HG03521 (cell line): ENCODE measurements at regions not wholly inside any gene's neighbourhood (a gene's known extent, or its start where the extent isn't known, plus 50 kb on each side); places are given as distances from the start of the nearest gene placed in this dataset.

Experiments
- ATAC-seq: cut with Tn5 transposase; IDR thresholded peaks from one replicate; pipeline ENCODE4 v1.9.1; 2021; ENCODE audit warnings: mild to moderate bottlenecking, moderate library complexity; ENCODE audit not compliant: unreplicated experiment

- ATAC-seq = no peak
Observed at GRCh38 chr16:7103056-7103455, 229.6 kb upstream of the RBFOX1 start.

- ATAC-seq = no peak
Observed at GRCh38 chr16:7101054-7101453, 231.6 kb upstream of the RBFOX1 start.

DNA sequence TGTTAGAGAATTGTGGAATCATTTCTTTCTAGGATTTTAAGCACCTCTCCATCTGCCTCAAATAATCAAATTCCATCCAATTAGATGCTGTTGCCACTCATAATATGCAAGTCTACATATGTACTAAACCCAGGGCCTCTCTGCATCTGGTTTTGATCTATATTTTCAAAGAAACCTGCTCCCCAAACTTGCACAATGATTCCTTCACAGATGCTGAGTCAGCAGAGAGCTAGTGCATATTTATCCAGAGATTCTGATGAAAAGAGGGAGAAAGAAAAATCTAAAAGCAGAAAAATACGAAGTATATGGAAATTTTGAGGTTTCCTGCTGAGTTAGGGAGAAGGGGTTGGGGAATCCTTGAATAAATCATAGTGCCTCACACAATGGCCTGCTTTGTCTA, 235.1 kb upstream of the RBFOX1 start:
- ATAC-seq = no peak

DNA sequence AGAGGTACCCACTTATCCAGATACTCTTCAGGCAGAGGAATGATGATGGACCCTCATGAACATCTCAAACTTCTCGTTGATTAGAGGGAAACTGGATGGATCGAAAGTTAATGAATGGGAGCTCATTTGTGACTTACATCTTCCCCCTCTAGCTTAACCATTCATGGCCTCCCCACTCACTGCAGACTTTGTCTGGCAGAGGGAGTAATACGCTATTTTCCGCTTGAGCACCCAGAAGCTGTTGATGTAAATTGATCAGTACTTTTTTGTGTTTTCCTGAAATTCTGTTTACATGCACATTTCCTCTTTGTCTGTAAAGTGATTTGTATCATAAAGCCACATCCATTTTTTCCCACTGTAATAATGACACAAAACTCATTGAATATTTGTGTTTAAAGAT, 239.1 kb upstream of the RBFOX1 start:
- ATAC-seq = no peak

DNA sequence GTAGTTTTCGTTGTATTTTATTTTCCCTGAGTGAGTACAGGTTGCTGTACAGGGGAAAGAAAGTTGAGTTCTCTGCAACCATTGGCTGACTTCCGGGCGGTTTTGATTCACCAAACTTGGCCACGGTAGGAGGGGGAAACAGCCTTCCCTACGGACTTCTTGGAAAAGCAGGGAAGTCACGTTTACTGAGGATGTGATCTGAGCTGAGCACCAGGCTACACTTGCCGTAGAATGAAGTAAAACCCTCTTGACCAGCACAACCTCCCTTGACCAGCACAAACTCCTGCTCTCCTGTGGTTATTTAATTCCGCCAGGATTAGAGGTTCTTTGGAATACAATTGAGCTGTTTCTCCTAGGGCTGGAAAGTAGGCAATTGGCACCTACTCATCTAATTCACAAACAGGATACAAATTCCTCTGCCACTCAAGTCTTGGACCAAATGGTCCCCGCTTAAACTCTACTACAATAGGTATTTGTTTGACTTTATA, 242.0 kb upstream of the RBFOX1 start:
- ATAC-seq = no peak

DNA sequence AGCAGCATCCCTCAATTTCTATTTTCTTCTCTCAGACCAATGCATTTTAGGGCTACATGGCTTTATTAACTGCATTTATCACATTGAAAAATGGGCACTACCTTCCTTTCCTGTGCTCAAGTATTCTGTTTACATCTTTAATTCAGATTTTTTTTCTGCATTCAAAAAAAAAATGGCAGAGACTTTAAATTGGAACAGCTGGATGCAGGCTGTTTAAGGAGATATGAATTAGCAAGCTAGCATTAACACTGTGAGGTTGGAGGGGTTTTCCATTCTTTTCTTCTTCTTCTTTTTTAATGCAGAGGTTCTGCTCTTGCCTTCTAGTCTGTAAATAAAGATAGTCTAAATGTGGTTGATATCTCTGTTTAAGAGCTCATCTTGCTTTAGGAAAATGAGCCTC, 242.9 kb upstream of the RBFOX1 start:
- ATAC-seq = no peak

DNA sequence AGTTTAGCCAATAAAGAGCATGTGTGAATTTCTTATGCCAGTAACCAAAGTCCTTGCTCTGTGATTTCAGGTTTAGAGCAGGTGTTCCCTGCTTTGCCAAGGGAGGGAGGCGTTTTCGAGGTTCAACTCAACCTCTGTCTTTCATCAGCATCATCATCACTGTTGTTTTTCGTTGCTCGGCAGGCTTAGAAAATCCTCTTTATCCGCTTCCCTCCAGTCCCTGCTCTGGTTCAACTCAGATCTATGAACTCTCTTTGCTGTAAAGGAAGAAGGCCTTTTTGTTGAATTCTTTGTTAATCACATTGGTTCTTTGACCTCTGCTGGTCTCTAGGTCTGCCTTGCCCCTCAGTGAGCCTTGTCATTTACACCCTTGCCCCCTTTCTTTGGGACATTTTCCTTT, 243.9 kb upstream of the RBFOX1 start:
- ATAC-seq = no peak

GRCh38 chr16:7086822-7087616, 245.6 kb upstream of the RBFOX1 start:
- ATAC-seq = no peak

DNA sequence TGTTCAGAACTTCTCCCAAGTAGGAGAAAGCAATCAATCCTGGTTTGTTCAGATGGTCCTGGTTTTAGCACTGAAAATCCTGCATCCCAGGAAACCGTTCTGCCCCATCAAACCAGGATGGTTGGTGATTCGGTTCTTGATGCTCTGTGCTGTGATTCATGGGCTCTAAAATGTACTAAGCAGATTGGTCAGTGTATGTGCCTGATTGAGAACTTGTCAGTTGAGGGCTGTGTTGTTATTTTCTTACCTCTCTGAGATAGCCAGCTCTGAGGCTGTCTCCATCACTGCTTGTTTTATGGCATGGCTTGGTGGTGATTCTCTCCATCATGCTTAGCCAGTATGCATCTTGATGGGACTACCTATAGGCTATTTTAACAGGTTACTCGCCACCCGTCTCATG, 246.9 kb upstream of the RBFOX1 start:
- no peak for ATAC-seq

DNA sequence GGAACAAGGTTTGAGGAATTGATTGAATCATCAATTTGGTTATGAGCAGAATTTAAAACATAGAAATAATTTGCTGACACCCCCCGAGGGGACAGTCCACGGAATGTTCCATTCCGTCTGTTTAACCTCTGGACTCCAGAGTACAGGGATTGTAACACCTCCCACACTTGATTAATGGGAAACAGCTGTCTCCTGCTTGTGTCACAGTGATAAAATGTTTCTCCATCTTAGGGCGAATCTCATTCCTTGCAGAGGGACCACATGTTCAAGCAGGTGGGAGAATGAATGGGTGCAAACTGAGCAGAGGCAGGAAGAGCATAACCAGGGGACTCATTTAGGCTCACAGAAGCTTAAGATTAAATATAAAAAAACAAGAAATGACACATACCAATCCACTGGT, 249.5 kb upstream of the RBFOX1 start:
- ATAC-seq = no peak

- ATAC-seq = no peak
Observed at GRCh38 chr16:7077636-7078035, 255.0 kb upstream of the RBFOX1 start.

GRCh38 chr16:7074715-7075114, 257.9 kb upstream of the RBFOX1 start:
- no peak for ATAC-seq

DNA sequence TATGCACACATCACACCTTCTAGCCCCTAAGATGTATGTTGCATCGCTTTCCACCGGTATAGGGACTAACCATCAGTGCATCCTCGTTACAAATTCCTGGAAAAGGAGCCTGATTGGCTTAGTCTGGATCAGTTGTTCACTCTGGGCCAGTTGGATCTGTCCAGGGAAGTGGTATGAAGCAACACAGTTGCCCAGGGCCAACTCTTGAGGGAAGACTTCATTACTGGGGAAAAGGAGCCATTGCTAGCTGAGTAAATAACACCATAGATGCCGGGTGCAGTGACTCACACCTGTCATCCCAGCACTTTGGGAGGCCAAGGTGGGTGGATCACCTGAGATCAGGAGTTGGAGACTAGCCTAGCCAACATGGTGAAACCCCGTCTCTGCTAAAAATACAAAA, 275.2 kb upstream of the RBFOX1 start:
- ATAC-seq = no peak

DNA sequence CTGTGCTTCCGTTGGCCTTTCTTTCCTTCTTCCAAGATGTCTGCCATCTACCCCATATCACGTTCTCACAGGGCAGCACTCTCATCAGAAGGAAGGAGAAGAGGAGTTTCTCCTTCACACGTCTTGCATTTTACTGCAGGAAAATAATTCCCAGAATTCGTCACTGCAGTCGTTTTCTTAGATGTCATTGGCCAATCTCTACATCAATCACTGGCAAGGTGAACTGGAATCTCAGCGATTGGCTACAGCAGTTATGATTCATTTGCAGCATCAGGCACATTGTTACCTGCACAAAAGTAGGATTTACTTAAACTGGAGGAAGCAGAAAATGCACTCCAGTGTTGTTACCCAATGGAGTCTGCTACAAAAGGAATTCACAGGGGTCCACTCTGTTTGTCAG, 277.2 kb upstream of the RBFOX1 start:
- ATAC-seq = no peak

GRCh38 chr16:7051591-7052349, 280.9 kb upstream of the RBFOX1 start:
- no peak for ATAC-seq

GRCh38 chr16:7044331-7044730, 288.3 kb upstream of the RBFOX1 start:
- no peak for ATAC-seq

GRCh38 chr16:7038475-7038874, 294.2 kb upstream of the RBFOX1 start:
- ATAC-seq = no peak

- no peak for ATAC-seq
Observed at GRCh38 chr16:7037495-7037894, 295.1 kb upstream of the RBFOX1 start.

- ATAC-seq = no peak
Observed at GRCh38 chr16:7031031-7031430, 301.6 kb upstream of the RBFOX1 start.

- ATAC-seq = no peak
Observed at GRCh38 chr16:7027401-7027800, 305.2 kb upstream of the RBFOX1 start.

DNA sequence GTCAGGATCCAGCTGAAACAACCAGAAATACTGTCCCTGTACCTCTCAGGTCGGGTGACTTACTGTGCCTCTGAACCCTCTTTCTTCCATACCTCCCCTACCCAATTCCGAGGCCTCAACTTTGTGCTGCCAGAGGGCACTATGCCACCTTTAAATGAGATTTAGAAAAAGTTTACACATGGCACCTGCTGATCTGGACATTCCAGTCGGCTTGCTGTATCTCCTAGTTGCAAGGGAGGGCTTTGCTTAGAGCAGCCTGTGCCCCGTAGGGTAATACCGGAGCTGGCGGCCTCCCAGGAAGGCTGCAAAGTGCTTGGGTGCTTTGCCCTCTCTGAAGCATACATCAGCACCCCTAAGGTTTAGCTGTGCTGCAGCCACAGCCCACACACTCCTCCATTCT, 306.0 kb upstream of the RBFOX1 start:
- ATAC-seq = no peak

DNA sequence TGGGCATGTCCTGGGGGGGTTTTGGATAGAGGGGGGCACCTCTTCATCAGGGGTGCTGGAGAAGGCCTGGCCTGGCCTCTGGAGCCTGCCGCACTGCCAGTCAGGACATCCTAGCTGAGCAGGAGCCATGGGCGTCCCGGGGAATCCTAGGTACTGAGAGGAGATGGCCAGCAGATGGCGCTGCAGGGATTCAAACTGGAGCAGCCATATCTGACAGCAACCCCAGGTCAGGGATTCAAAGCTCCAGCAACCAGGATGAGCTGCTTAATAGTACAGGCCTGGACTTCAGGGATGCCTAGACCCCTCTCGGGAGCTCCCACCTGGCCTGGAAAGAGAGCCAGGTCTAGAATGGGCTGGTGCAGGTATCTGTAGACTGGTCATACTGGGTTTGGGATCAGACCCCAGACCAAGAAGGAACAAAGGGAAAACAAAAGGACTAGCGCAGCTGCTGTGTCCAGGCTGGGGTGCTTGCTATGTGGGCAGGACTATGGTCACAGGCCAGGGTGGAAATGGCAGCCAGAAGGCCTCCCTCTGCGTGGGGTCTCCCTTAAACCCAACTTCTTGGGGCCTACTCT, 306.9 kb upstream of the RBFOX1 start:
- no peak for ATAC-seq
